ENCODE measurements at regions not wholly inside any gene's neighbourhood (a gene's known extent, or its start where the extent isn't known, plus 50 kb on each side); places are given as distances from the start of the nearest gene placed in this dataset.

DNA sequence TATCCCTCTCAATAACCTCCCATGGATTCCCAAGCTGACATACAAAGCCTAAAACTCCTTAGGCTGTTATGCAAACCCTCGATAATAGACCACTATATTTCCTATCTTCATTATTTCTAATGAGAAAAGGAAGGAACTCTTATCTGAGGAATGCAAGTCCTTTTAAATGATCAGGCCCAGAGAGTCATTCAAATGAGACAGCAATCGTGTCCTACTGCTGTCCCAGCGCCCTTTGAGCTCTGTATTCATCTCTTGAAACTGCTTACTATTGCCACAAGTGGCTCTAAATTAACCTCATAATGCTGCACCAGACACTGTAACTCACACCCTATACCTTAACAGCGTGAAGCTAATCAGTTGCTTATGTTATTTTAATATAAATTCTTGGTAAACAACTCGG, 182.1 kb upstream of the NAMPT start:
- H3K9me3 ChIP-seq, result no peaks in the 10 kb centered on the region
- no peaks in the 10 kb centered on the region for H3K27me3 ChIP-seq
- intact Hi-C loops (cut with DNase I; ENCODE audit: low total_unique reads), result no loop called here
- DNase-seq (ENCODE audit: low spot score in 2 of 2), result no peak
- TF ChIP-seq POLR2AphosphoS5 (IDR thresholded peaks at IDR 0.05) (no peak), POLR2A (IDR thresholded peaks at IDR 0.05) (no peak)
- TF ChIP-seq, protein P1, sequence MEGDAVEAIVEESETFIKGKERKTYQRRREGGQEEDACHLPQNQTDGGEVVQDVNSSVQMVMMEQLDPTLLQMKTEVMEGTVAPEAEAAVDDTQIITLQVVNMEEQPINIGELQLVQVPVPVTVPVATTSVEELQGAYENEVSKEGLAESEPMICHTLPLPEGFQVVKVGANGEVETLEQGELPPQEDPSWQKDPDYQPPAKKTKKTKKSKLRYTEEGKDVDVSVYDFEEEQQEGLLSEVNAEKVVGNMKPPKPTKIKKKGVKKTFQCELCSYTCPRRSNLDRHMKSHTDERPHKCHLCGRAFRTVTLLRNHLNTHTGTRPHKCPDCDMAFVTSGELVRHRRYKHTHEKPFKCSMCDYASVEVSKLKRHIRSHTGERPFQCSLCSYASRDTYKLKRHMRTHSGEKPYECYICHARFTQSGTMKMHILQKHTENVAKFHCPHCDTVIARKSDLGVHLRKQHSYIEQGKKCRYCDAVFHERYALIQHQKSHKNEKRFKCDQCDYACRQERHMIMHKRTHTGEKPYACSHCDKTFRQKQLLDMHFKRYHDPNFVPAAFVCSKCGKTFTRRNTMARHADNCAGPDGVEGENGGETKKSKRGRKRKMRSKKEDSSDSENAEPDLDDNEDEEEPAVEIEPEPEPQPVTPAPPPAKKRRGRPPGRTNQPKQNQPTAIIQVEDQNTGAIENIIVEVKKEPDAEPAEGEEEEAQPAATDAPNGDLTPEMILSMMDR (IDR thresholded peaks at IDR 0.05), result no peak
- H3K36me3 ChIP-seq, result no peaks in the 10 kb centered on the region
- no peak overlapping the region for H3K27ac ChIP-seq
- no peak overlapping the region for H3K4me3 ChIP-seq
- no peaks in the 10 kb centered on the region for H3K4me1 ChIP-seq

DNA sequence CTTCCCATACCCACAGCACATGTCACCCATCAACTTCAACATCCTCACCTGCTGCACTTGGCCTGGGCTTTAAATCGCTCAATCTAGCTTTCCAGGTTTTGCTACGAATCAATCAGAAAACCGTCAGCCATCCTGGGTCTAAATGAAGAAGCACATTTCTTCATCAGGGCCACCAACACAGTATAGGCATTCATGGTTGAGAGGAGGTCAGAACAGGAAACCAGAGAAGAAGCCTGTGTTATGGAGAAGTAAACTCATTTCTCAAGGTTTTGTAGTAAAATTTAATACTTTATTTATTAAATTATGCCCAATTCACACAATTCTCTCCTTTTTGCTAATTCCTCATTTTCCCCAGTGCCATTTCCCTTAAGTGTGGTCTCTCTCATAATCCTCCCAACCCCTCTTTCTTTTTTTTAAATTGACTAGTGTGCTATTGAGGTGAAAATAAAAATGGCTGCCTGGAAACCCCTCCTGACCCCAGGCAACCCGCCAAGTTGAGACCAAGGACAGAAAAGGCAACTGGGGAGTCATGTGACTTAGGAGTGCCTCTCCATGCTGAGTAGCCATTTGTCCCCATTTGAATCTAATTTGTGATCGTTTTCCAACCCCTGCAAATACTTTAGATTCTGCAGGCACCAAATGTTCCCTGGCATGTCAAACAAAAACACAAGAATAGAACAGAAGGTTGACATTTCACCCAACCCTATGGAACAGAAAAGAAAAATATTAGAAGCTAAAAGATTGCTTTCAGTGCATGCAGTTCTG, 181.1 kb upstream of the NAMPT start:
- Histone ChIP-seq H3K36me3 (no peaks in the 10 kb centered on the region), H3K4me1 (no peaks in the 10 kb centered on the region), H3K27me3 (no peaks in the 10 kb centered on the region), H3K9me3 (no peaks in the 10 kb centered on the region), H3K4me3 (no peak overlapping the region), H3K27ac (no peak overlapping the region)
- no peak for DNase-seq (ENCODE audit: low spot score in 2 of 2)
- intact Hi-C loops (cut with DNase I; ENCODE audit: low total_unique reads), result no loop called here
- TF ChIP-seq, protein P1 (IDR thresholded peaks at IDR 0.05), result no peak
- TF ChIP-seq POLR2A (IDR thresholded peaks at IDR 0.05), result no peak
- no peak for TF ChIP-seq POLR2AphosphoS5 (IDR thresholded peaks at IDR 0.05)

DNA sequence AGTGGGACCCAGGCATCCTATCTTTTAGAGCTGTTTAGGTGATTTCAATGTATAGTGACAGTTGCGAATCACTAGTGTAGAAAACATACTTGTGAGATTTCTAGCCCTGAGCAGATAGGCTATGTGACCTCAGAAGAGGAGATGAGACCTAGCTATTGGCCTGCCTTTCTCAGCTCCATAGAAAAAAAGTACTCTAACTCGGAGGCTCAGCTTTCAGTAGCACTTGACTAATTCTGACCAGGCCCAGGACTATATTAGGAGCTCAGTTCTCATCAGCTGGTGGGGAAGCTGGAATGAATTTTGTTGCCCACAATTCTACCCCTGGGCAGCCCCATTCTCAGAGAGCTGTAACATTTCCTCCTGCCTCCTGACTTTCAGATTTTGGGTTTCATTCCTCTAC, 179.9 kb upstream of the NAMPT start:
- no peak for DNase-seq (ENCODE audit: low spot score in 2 of 2)
- H3K9me3 ChIP-seq, result no peaks in the 10 kb centered on the region
- H3K27ac ChIP-seq, result no peak overlapping the region
- H3K36me3 ChIP-seq, result no peaks in the 10 kb centered on the region
- H3K4me3 ChIP-seq, result no peak overlapping the region
- H3K4me1 ChIP-seq, result no peaks in the 10 kb centered on the region
- TF ChIP-seq, protein P1 (IDR thresholded peaks at IDR 0.05), result no peak
- TF ChIP-seq POLR2A (IDR thresholded peaks at IDR 0.05) (no peak), POLR2AphosphoS5 (IDR thresholded peaks at IDR 0.05) (no peak)
- H3K27me3 ChIP-seq, result no peaks in the 10 kb centered on the region
- intact Hi-C loops (cut with DNase I; ENCODE audit: low total_unique reads), result no loop called here

DNA sequence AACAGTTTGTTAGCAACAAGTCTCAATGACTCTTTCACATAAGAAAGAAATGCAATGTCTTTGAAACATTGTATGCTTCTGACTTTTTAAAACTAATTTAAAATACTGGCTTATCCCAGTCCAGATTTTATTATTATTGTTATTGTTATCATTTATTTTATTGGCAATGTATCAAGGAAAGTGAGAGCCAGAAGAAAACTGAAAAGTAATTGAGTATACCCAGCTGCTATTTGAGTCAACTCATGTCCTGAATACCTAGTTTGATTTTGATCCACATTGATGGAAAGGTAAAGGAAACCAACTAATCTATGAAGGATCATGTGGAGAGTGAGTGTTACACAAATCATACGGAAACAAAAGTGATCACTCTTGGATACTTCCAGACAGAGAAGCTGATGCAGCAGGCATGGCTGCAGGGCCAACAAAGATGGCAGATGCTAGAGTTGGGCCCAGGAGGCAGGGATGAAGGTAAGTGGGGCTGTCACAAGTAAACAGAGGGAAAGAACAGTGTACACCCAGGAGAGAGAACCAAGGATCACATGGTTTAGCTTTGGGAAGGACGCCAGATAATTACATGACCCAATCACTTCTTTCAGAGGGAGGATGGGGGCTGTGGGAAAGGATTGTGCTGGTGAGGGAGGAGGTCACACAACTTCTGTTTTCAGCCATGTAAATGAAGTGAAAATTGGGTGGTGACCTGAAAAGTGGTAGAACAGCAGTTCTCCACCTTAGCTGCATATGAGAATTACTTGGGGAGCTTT, 179.2 kb upstream of the NAMPT start:
- H3K4me1 ChIP-seq, result no peaks in the 10 kb centered on the region

More for the DNA sequence above, 179.2 kb upstream of the NAMPT start:
- Histone ChIP-seq H3K9me3 (no peaks in the 10 kb centered on the region), H3K36me3 (no peaks in the 10 kb centered on the region), H3K4me3 (no peak overlapping the region), H3K27ac (no peak overlapping the region), H3K27me3 (no peaks in the 10 kb centered on the region)
- intact Hi-C loops (cut with DNase I; ENCODE audit: low total_unique reads), result loop anchor here (2.0 kb wide), 1 partner anchor 281 kb away; no protein-coding TSS in a partner anchor
- TF ChIP-seq POLR2A (IDR thresholded peaks at IDR 0.05) (no peak), POLR2AphosphoS5 (IDR thresholded peaks at IDR 0.05) (no peak)
- TF ChIP-seq, protein P1 (IDR thresholded peaks at IDR 0.05), result no peak
- DNase-seq (ENCODE audit: low spot score in 2 of 2), result no peak

Data from breast epithelium (tissue), 4 donors.